Effector memory CD8-positive, alpha-beta T cell (primary cell): ENCODE measurements at regions not wholly inside any gene's neighbourhood (a gene's known extent, or its start where the extent isn't known, plus 50 kb on each side); places are given as distances from the start of the nearest gene placed in this dataset.
A peak's percentile ranks its signal among the peaks of the same experiment; 100 is the strongest.
"Not testable (repeated sequence)": the region's sequence is repeated elsewhere in the genome, so short reads cannot be mapped to it uniquely, and the experiment has no call there.

Source experiments
- ATAC-seq: fragments of 150-1000 bp; cut with Tn5 transposase; replicated peaks from 2 replicates; pipeline ENCODE4 v1.10.0; 2021; ENCODE audit warnings: mild to moderate bottlenecking, moderate library complexity
- DNase-seq, 3 experiments: peaks; one replicate each; pipeline ENCODE4 v3.0.0; 2021
- H3K27ac Mint-ChIP-seq, 2 donors: one replicate each; pipeline ENCODE4 v1.8.0; 2022; ENCODE audit warnings: mild to moderate bottlenecking in 2 of 2, mixed read lengths in 2 of 2, moderate library complexity in 2 of 2
- H3K27me3 Mint-ChIP-seq, 2 donors: one replicate each; pipeline ENCODE4 v1.8.0; 2022; ENCODE audit warnings: mixed read lengths in 2 of 2
- H3K36me3 Mint-ChIP-seq: one replicate; pipeline ENCODE4 v1.8.0; 2022; ENCODE audit warnings: mild to moderate bottlenecking, moderate library complexity, mixed read lengths; ENCODE audit not compliant: insufficient read depth
- H3K4me1 Mint-ChIP-seq, 2 donors: one replicate each; pipeline ENCODE4 v1.8.0; 2022; ENCODE audit warnings: low read depth in 2 of 2, mixed read lengths in 2 of 2
- H3K4me3 Mint-ChIP-seq, 2 donors: one replicate each; pipeline ENCODE4 v1.8.0; 2022; ENCODE audit warnings: mild to moderate bottlenecking in 2 of 2, mixed read lengths in 2 of 2, moderate library complexity in 2 of 2
- H3K9me3 Mint-ChIP-seq, 2 donors: one replicate each; pipeline ENCODE4 v1.8.0; 2022; ENCODE audit warnings: mixed read lengths in 2 of 2

GRCh38 chr1:194071205-194071604 lies 884.8 kb upstream of the B3GALT2 start:
- Mint-ChIP-seq H3K4me1 (no peaks in the 10 kb centered on the region), H3K9me3 (no peaks in the 10 kb centered on the region), H3K27ac (no peak overlapping the region), H3K4me3 (no peak overlapping the region), H3K36me3 (peaks cover 3% of the 10 kb centered on the region), H3K27me3 (no peaks in the 10 kb centered on the region)
- DNase-seq (no peak), ATAC-seq (no peak)

- no peaks in the 10 kb centered on the region for H3K9me3 Mint-ChIP-seq
- no peak overlapping the region for H3K27ac Mint-ChIP-seq
- H3K4me1 Mint-ChIP-seq = no peaks in the 10 kb centered on the region
- ATAC-seq (no peak), DNase-seq (no peak)
- no peaks in the 10 kb centered on the region for H3K27me3 Mint-ChIP-seq
- no peak overlapping the region for H3K4me3 Mint-ChIP-seq
- peaks cover 3% of the 10 kb centered on the region for H3K36me3 Mint-ChIP-seq
Observed at GRCh38 chr1:194069831-194070218, 883.4 kb upstream of the B3GALT2 start.

- DNase-seq (no peak), ATAC-seq (no peak)
- Mint-ChIP-seq H3K27ac (no peak overlapping the region), H3K4me1 (no peaks in the 10 kb centered on the region), H3K36me3 (no peaks in the 10 kb centered on the region), H3K9me3 (no peaks in the 10 kb centered on the region), H3K4me3 (no peak overlapping the region), H3K27me3 (no peaks in the 10 kb centered on the region)
Observed at GRCh38 chr1:194069168-194069830, 882.9 kb upstream of the B3GALT2 start.

- Mint-ChIP-seq H3K4me3 (no peak overlapping the region), H3K9me3 (peaks cover 0 to 3% of the 10 kb centered on the region in 2 donors), H3K4me1 (no peaks in the 10 kb centered on the region), H3K27me3 (no peaks in the 10 kb centered on the region), H3K36me3 (no peaks in the 10 kb centered on the region), H3K27ac (no peak overlapping the region)
- DNase-seq (no peak), ATAC-seq (no peak)
Observed at GRCh38 chr1:194068446-194069167, 882.2 kb upstream of the B3GALT2 start.

GRCh38 chr1:194067772-194068171 lies 881.4 kb upstream of the B3GALT2 start:
- Mint-ChIP-seq H3K4me1 (no peaks in the 10 kb centered on the region), H3K36me3 (no peaks in the 10 kb centered on the region), H3K27ac (no peak overlapping the region), H3K9me3 (peaks cover 0 to 3% of the 10 kb centered on the region in 2 donors), H3K27me3 (no peaks in the 10 kb centered on the region), H3K4me3 (no peak overlapping the region)
- ATAC-seq (no peak), DNase-seq (no peak)

GRCh38 chr1:194062962-194063361 lies 876.5 kb upstream of the B3GALT2 start:
- peaks cover 6 to 8% of the 10 kb centered on the region in 2 donors for H3K4me1 Mint-ChIP-seq
- peaks cover 0 to 4% of the 10 kb centered on the region in 2 donors for H3K9me3 Mint-ChIP-seq
- H3K36me3 Mint-ChIP-seq = no peaks in the 10 kb centered on the region
- H3K27ac Mint-ChIP-seq = no peak overlapping the region
- DNase-seq (no peak), ATAC-seq (no peak)
- no peak overlapping the region for H3K4me3 Mint-ChIP-seq
- no peaks in the 10 kb centered on the region for H3K27me3 Mint-ChIP-seq

- no peak for ATAC-seq
Observed at GRCh38 chr1:194062526-194062925, 876.1 kb upstream of the B3GALT2 start.

GRCh38 chr1:194060481-194060880 lies 874.1 kb upstream of the B3GALT2 start:
- H3K27ac Mint-ChIP-seq = peak overlapping the region in 1 of 2 donors; percentile 4
- peaks cover 0 to 4% of the 10 kb centered on the region in 2 donors for H3K9me3 Mint-ChIP-seq
- H3K4me1 Mint-ChIP-seq = peaks cover 14 to 20% of the 10 kb centered on the region in 2 donors
- peak overlapping the region in 1 of 2 donors; percentile 37 for H3K4me3 Mint-ChIP-seq
- ATAC-seq (no peak), DNase-seq (no peak)
- no peaks in the 10 kb centered on the region for H3K36me3 Mint-ChIP-seq
- H3K27me3 Mint-ChIP-seq = no peaks in the 10 kb centered on the region

More at GRCh38 chr1:194062526-194062925, 876.1 kb upstream of the B3GALT2 start:
- Mint-ChIP-seq H3K27ac (no peak overlapping the region), H3K4me3 (no peak overlapping the region), H3K9me3 (peaks cover 0 to 4% of the 10 kb centered on the region in 2 donors), H3K36me3 (no peaks in the 10 kb centered on the region), H3K27me3 (no peaks in the 10 kb centered on the region), H3K4me1 (peaks cover 6 to 8% of the 10 kb centered on the region in 2 donors)
- DNase-seq = no peak

GRCh38 chr1:194058268-194058667 lies 871.9 kb upstream of the B3GALT2 start:
- H3K36me3 Mint-ChIP-seq, H3K27me3 Mint-ChIP-seq, H3K27ac Mint-ChIP-seq, H3K4me3 Mint-ChIP-seq, H3K9me3 Mint-ChIP-seq, ATAC-seq, DNase-seq: not testable (repeated sequence)
- peaks cover 17 to 20% of the 10 kb centered on the region in 2 donors for H3K4me1 Mint-ChIP-seq

GRCh38 chr1:194056169-194056568 lies 869.8 kb upstream of the B3GALT2 start:
- H3K4me1 Mint-ChIP-seq = peaks cover 28 to 33% of the 10 kb centered on the region in 2 donors
- H3K4me3 Mint-ChIP-seq = no peak overlapping the region
- DNase-seq (no peak), ATAC-seq (peak; percentile 73)
- peaks cover 0 to 1% of the 10 kb centered on the region in 2 donors for H3K9me3 Mint-ChIP-seq
- H3K36me3 Mint-ChIP-seq = no peaks in the 10 kb centered on the region
- H3K27ac Mint-ChIP-seq = peak overlapping the region in 1 of 2 donors; percentile 74
- H3K27me3 Mint-ChIP-seq = no peaks in the 10 kb centered on the region

GRCh38 chr1:194055536-194055935 lies 869.1 kb upstream of the B3GALT2 start:
- Mint-ChIP-seq H3K27me3 (no peaks in the 10 kb centered on the region), H3K36me3 (no peaks in the 10 kb centered on the region), H3K27ac (peak overlapping the region in 1 of 2 donors; percentile 74), H3K4me3 (no peak overlapping the region), H3K9me3 (peaks cover 0 to 1% of the 10 kb centered on the region in 2 donors), H3K4me1 (peaks cover 26 to 32% of the 10 kb centered on the region in 2 donors)
- ATAC-seq (no peak), DNase-seq (no peak)

GRCh38 chr1:194052514-194053338 lies 866.3 kb upstream of the B3GALT2 start:
- Mint-ChIP-seq H3K9me3 (peaks cover 0 to 1% of the 10 kb centered on the region in 2 donors), H3K36me3 (no peaks in the 10 kb centered on the region), H3K27ac (peak overlapping the region; percentile 77 to 86), H3K27me3 (no peaks in the 10 kb centered on the region), H3K4me3 (peak overlapping the region; percentile 38), H3K4me1 (peaks cover 20 to 27% of the 10 kb centered on the region in 2 donors)
- DNase-seq = no peak
- peak; percentile 49 for ATAC-seq

GRCh38 chr1:194047921-194048320 lies 861.5 kb upstream of the B3GALT2 start:
- H3K27ac Mint-ChIP-seq = no peak overlapping the region
- H3K4me3 Mint-ChIP-seq = no peak overlapping the region
- H3K27me3 Mint-ChIP-seq = no peaks in the 10 kb centered on the region
- peaks cover 10 to 11% of the 10 kb centered on the region in 2 donors for H3K4me1 Mint-ChIP-seq
- no peak for ATAC-seq
- peaks cover 0 to 1% of the 10 kb centered on the region in 2 donors for H3K9me3 Mint-ChIP-seq
- H3K36me3 Mint-ChIP-seq = no peaks in the 10 kb centered on the region
- no peak for DNase-seq
